ENCODE measurements at regions not wholly inside any gene's neighbourhood (a gene's known extent, or its start where the extent isn't known, plus 50 kb on each side); places are given as distances from the start of the nearest gene placed in this dataset.

DNA sequence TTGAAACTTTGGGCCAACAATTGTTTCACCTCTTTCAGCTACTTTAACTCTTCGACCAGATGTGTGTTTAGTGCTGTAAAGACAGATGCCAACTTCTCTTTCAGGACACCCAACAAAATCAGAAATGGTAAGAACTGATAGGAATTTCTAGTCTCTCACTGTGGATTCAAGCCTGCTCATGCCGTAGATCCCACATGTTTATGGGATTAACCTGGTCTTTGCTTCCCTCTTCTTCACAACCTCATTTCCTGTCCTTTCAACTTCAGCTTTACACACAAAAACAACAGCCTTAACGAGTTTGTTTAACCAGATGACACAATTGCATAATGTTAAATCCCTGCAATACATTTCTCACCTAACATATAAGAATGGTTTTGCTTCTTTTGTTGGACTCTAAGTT is 1031.9 kb upstream of the LRFN5 start:
- Mint-ChIP-seq H3K4me3 (no peak overlapping the region), H3K27me3 (no peaks in the 10 kb centered on the region), H3K4me1 (no peaks in the 10 kb centered on the region), H3K36me3 (ENCODE audit: low read depth) (no peaks in the 10 kb centered on the region), H3K27ac (no peak overlapping the region)
- DNase-seq = no peak
- H3K9me3 ChIP-seq (ENCODE audit: control insufficient read depth, low read length, poor library complexity, severe bottlenecking) = no peaks in the 10 kb centered on the region
- no peak for ATAC-seq

DNA sequence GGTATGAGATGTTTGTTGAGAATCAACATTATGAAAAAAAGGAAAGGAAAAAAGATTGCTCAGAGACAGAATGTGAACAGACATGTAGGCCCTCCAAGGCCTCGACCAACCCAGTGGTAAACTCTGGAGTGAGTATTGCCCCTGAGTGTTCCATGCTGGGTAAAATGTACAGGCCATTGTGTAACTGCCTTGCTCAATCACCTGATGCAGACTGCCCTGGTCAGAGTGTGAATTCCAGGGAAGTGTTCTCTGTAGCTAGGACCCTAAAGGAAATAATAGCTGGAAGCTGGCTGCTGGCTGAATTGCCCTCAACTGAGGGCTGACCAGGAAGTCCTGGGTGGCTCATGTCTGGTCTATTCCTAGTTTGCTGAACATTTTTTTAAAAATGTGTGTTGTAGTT is 1081.4 kb upstream of the LRFN5 start:
- no peak for ATAC-seq
- no peaks in the 10 kb centered on the region for H3K27me3 Mint-ChIP-seq

DNA sequence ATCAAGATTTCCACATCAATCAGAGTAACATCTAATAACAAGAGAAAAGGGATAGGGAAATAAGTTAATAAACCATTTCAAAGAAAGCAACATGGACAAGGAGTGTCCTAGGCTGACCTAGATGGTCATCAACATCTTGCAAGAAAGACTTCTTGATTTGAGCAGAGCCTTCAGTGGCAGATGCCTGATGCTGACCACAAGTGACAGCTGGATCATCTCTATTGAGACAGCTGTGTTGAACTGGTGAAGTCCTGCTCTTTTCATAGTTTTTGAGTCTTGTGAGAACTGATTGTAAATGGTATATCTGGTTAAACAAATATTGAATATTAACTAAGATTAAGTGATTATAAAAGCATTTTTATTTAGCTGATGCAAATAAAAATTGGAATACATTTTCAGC is 1083.6 kb upstream of the LRFN5 start:
- no peaks in the 10 kb centered on the region for H3K9me3 ChIP-seq (ENCODE audit: control insufficient read depth, low read length, poor library complexity, severe bottlenecking)
- no peak for ATAC-seq
- H3K27me3 Mint-ChIP-seq = no peaks in the 10 kb centered on the region
- DNase-seq = no peak
- H3K27ac Mint-ChIP-seq = no peak overlapping the region
- no peak overlapping the region for H3K4me3 Mint-ChIP-seq
- H3K4me1 Mint-ChIP-seq = no peaks in the 10 kb centered on the region
- no peaks in the 10 kb centered on the region for H3K36me3 Mint-ChIP-seq (ENCODE audit: low read depth)

More for the DNA sequence above, 1081.4 kb upstream of the LRFN5 start:
- H3K9me3 ChIP-seq (ENCODE audit: control insufficient read depth, low read length, poor library complexity, severe bottlenecking) = no peaks in the 10 kb centered on the region
- no peaks in the 10 kb centered on the region for H3K36me3 Mint-ChIP-seq (ENCODE audit: low read depth)
- H3K4me3 Mint-ChIP-seq = no peak overlapping the region
- no peaks in the 10 kb centered on the region for H3K4me1 Mint-ChIP-seq
- no peak for DNase-seq
- no peak overlapping the region for H3K27ac Mint-ChIP-seq

DNA sequence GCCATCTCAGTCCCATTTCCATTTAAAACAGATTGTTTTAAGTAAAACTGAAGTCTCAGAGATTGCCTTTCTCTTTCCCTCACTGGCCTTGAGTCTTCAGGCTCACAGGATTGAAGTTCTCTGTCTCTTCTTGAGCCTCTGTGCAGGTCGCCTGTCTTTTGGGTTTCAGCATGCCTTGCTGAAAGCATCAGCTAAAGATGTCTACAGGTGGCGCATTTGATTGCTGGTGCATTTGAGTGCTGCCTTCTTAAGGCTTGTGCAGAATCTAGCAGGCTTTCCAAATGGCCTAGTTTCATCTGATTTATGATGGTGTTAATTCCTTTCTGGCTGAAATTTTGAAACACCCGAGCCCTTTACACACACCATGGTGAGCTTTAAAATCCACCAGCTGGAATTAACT is 1062.2 kb upstream of the FBXO33 start:
- H3K36me3 Mint-ChIP-seq (ENCODE audit: low read depth) = no peaks in the 10 kb centered on the region
- peaks cover 2% of the 10 kb centered on the region for H3K9me3 ChIP-seq (ENCODE audit: control insufficient read depth, low read length, poor library complexity, severe bottlenecking)
- H3K27ac Mint-ChIP-seq = no peak overlapping the region
- DNase-seq (no peak), ATAC-seq (no peak)
- H3K4me1 Mint-ChIP-seq = no peaks in the 10 kb centered on the region
- H3K27me3 Mint-ChIP-seq = no peaks in the 10 kb centered on the region
- H3K4me3 Mint-ChIP-seq = no peak overlapping the region

DNA sequence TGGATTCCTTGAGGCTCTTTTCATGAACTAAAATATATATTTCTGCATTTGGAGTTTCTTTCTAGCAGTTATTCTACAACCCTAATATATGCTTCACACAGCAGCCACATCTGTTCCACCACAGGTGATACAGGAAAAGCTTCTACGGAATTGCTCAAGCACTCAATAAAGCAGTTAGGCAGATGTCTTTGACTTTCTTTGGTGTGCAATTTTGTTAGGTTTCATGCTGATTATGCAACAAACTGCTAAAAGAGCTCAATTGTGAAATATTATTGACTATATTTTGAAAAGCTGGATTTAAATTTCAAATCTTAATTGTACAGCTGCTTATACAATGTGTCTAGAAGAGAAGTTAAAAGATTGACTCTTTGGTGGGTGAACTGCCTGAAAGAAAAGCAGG is 1055.6 kb upstream of the FBXO33 start:
- H3K36me3 Mint-ChIP-seq (ENCODE audit: low read depth) = no peaks in the 10 kb centered on the region
- H3K4me3 Mint-ChIP-seq = no peak overlapping the region
- no peaks in the 10 kb centered on the region for H3K27me3 Mint-ChIP-seq
- no peaks in the 10 kb centered on the region for H3K4me1 Mint-ChIP-seq
- ATAC-seq (no peak), DNase-seq (no peak)
- no peak overlapping the region for H3K27ac Mint-ChIP-seq
- no peaks in the 10 kb centered on the region for H3K9me3 ChIP-seq (ENCODE audit: control insufficient read depth, low read length, poor library complexity, severe bottlenecking)

DNA sequence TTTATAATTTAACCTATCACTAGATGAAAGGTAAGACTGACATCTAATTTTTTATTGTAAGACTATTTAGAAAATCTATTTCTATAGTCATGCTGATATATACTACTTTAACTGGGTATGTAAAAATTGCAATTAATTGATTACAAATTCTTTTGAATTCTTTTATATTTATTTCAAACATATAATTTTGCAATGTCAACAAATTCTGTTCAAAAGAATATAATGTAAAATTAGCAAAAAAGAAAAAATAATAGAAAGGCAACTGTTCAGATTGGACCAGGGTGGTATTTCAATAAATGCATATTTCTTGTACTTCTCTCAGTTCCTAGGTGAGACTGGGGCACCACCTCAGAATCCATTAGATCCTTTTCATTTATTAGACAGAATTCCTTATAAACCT is 1053.5 kb upstream of the FBXO33 start:
- DNase-seq (no peak), ATAC-seq (no peak)
- Mint-ChIP-seq H3K27me3 (no peaks in the 10 kb centered on the region), H3K4me1 (no peaks in the 10 kb centered on the region), H3K4me3 (no peak overlapping the region), H3K27ac (no peak overlapping the region), H3K36me3 (ENCODE audit: low read depth) (no peaks in the 10 kb centered on the region)
- H3K9me3 ChIP-seq (ENCODE audit: control insufficient read depth, low read length, poor library complexity, severe bottlenecking) = no peaks in the 10 kb centered on the region

DNA sequence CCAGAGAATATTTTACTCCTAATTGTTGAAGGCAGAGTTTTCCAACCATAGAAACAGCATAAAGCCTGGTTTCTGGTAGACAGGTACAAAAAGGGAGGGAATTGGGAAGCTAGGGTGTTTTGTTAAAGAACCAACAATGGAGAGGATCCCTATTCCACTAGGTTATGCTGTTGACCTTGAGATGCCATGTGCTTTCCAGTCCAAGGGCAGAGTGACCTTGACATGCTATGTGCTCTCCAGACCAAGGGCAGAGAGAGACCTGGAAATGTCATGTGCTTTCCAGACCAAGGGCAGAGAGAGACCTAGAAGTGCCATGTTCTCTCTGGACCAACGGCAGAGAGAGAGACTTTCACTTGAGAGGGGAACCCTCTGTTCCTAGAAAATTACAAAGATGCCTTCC is 1043.8 kb upstream of the FBXO33 start:
- DNase-seq = no peak
- Mint-ChIP-seq H3K4me1 (no peaks in the 10 kb centered on the region), H3K27ac (no peak overlapping the region), H3K36me3 (ENCODE audit: low read depth) (no peaks in the 10 kb centered on the region), H3K4me3 (no peak overlapping the region), H3K27me3 (no peaks in the 10 kb centered on the region)
- ATAC-seq = no peak
- no peaks in the 10 kb centered on the region for H3K9me3 ChIP-seq (ENCODE audit: control insufficient read depth, low read length, poor library complexity, severe bottlenecking)

DNA sequence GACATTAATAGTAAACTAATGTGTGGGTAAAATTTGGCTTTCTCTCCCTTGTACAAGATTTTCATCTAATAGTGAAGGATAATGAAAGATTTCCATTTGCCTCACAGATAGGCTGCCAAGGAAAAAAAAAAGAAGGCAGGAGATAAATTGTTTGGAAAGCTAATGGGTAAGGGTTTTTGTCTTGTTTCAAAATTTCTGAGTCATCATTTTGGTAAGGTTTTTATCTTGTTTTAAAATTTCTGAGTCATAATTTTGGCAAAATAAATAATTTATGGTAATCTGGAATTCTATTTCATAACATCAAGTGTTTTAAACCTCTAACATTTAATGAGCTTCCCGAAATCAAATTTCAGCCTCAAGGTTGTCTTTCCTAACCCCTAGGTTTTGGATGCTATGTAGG is 1035.7 kb upstream of the FBXO33 start:
- Mint-ChIP-seq H3K4me1 (no peaks in the 10 kb centered on the region), H3K27ac (no peak overlapping the region), H3K4me3 (no peak overlapping the region), H3K36me3 (ENCODE audit: low read depth) (no peaks in the 10 kb centered on the region), H3K27me3 (no peaks in the 10 kb centered on the region)
- DNase-seq (no peak), ATAC-seq (no peak)
- H3K9me3 ChIP-seq (ENCODE audit: control insufficient read depth, low read length, poor library complexity, severe bottlenecking) = peaks cover 3% of the 10 kb centered on the region

DNA sequence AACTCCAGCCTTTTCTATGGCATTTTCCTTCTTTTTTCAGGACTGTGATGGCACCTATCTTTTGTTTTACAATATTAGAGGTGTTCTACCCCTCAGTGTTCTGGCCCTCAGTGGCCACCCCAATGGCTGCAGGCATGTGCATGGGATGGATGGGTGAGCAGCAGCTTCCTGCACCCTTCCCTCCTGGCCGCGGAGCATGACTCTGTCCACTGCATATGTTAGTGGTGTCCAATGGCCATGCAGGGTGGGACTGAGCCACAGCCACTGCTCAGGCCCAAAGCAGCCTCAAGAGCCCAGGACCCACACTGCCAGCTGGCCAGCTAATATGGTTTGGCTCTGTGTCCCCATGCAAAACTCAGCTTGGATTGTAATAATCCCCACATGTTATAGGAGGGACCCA is 1032.3 kb upstream of the FBXO33 start:
- Mint-ChIP-seq H3K4me3 (no peak overlapping the region), H3K27me3 (no peaks in the 10 kb centered on the region), H3K27ac (no peak overlapping the region), H3K4me1 (no peaks in the 10 kb centered on the region), H3K36me3 (ENCODE audit: low read depth) (no peaks in the 10 kb centered on the region)
- no peak for DNase-seq
- H3K9me3 ChIP-seq (ENCODE audit: control insufficient read depth, low read length, poor library complexity, severe bottlenecking) = peaks cover 3% of the 10 kb centered on the region
- no peak for ATAC-seq

DNA sequence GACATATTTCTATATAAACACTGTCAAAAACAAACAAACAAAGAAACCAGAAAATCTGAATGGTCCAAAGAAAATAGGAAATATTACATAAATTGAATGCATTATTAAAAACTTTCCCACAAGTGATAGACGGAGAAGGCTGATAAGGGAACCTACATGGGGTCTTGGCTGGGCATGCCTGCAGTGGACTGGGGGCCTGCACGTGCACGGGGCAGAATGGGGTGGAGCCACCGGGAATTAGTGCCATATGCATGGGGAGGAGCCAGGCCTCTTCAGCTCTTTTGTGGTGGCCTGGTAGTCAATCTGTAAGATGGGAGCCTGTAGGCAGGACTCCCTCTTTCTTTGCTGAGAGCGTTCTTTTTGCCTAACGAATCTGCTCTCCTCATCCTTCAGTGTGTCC is 1031.7 kb upstream of the FBXO33 start:
- H3K9me3 ChIP-seq (ENCODE audit: control insufficient read depth, low read length, poor library complexity, severe bottlenecking) = peaks cover 3% of the 10 kb centered on the region
- Mint-ChIP-seq H3K27ac (no peak overlapping the region), H3K27me3 (no peaks in the 10 kb centered on the region), H3K4me3 (no peak overlapping the region), H3K4me1 (no peaks in the 10 kb centered on the region), H3K36me3 (ENCODE audit: low read depth) (no peaks in the 10 kb centered on the region)
- no peak for ATAC-seq
- no peak for DNase-seq

DNA sequence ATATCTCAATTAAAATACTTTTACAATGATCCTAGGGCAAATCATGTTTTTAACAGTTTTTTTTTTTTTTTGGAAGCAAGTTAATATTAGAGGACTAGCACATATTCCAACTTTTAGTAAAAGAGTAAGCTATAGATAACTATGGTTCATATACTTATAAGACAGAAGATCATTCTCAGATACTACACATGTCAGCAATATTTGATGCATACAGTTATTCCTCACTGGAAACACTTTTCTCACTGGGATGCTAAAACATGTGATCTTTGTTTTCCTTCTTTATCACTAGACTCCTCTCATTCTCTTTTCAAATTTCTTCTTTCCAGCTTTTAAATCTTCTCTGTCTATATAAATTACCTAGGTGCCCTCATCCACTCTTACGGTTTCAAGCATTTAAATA is 1020.4 kb upstream of the FBXO33 start:
- no peaks in the 10 kb centered on the region for H3K9me3 ChIP-seq (ENCODE audit: control insufficient read depth, low read length, poor library complexity, severe bottlenecking)
- Mint-ChIP-seq H3K4me3 (no peak overlapping the region), H3K27ac (no peak overlapping the region), H3K36me3 (ENCODE audit: low read depth) (no peaks in the 10 kb centered on the region), H3K4me1 (no peaks in the 10 kb centered on the region), H3K27me3 (no peaks in the 10 kb centered on the region)
- no peak for ATAC-seq
- DNase-seq = no peak

DNA sequence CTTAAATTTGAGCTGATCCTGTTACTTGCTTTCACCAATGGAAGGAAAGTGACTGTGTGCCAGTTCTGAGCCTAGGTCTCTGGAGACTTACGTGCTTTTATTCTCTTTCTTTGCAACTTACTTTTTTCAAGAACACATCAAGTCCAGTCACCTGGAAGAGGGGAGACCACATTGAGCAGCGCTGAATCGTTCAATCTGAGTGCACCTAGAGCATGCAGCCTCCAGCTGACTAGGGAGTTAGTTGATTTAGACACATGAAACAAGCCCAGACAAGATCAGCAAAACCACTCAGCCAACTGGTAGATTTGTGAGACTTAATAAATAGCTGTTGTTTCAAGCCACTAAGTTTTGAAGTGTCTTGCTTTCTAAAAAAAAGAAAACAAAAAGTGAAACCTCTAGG is 1014.8 kb upstream of the FBXO33 start:
- Mint-ChIP-seq H3K27ac (no peak overlapping the region), H3K4me1 (no peaks in the 10 kb centered on the region), H3K36me3 (ENCODE audit: low read depth) (no peaks in the 10 kb centered on the region), H3K27me3 (no peaks in the 10 kb centered on the region), H3K4me3 (no peak overlapping the region)
- no peaks in the 10 kb centered on the region for H3K9me3 ChIP-seq (ENCODE audit: control insufficient read depth, low read length, poor library complexity, severe bottlenecking)
- DNase-seq = no peak
- ATAC-seq = no peak

DNA sequence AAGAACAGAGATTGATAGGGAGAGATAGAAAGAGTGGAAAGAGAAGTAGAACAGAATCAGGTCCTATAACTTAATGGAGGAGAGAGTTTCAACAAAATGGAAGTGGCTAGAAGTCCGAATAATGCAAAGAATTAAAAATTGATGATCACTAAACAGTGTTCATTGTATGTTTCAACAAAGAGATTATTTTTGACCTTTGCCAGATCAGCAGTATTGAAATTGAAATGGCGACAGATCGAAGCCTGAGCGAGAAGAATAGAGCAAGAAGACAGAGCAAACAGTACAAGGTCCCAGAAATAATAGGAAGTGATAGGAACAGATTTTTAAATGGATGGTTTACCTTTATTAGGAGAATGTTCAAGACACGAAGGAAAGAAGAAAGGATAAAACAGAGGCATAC is 1012.8 kb upstream of the FBXO33 start:
- no peaks in the 10 kb centered on the region for H3K9me3 ChIP-seq (ENCODE audit: control insufficient read depth, low read length, poor library complexity, severe bottlenecking)
- Mint-ChIP-seq H3K27me3 (no peaks in the 10 kb centered on the region), H3K4me1 (no peaks in the 10 kb centered on the region), H3K27ac (no peak overlapping the region), H3K36me3 (ENCODE audit: low read depth) (no peaks in the 10 kb centered on the region), H3K4me3 (no peak overlapping the region)
- ATAC-seq (no peak), DNase-seq (no peak)

DNA sequence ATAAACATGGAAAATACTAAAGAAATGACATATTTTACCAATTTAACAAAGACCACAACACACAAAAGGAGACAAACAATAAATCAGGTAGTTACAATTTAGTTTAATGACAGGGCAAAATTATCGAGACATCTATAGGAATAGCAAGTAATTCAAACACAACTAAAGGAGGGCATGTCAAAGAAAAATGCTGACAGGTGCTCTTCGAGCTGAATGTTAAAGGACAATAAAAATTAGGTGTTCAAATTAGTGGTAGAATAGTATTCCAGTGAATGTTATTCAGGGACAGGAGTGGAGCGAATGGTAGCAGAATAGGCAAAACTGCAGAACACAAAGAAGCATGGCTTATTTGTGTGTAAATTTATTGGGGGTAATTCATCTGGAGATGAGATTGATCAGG is 1004.3 kb upstream of the FBXO33 start:
- no peak for DNase-seq
- Mint-ChIP-seq H3K4me3 (peak overlapping the region; percentile 2), H3K27me3 (no peaks in the 10 kb centered on the region), H3K4me1 (no peaks in the 10 kb centered on the region), H3K27ac (no peak overlapping the region), H3K36me3 (ENCODE audit: low read depth) (no peaks in the 10 kb centered on the region)
- no peak for ATAC-seq
- no peaks in the 10 kb centered on the region for H3K9me3 ChIP-seq (ENCODE audit: control insufficient read depth, low read length, poor library complexity, severe bottlenecking)
